ENCODE measurements at regions not wholly inside any gene's neighbourhood (a gene's known extent, or its start where the extent isn't known, plus 50 kb on each side); places are given as distances from the start of the nearest gene placed in this dataset.

GRCh38 chr3:176661432-176661964, 535.8 kb downstream of the TBL1XR1 start:
- Histone ChIP-seq H3K36me3 (ENCODE audit: control insufficient read depth, insufficient read depth, low read length) (no peaks in the 10 kb centered on the region), H3K4me3 (ENCODE audit: low read depth, low read length) (no peak overlapping the region), H3K27me3 (ENCODE audit: control insufficient read depth, insufficient read depth, low read length) (no peaks in the 10 kb centered on the region)
- DNase-seq (ENCODE audit: low read depth): no peak
- no peak for FAIRE-seq
- no peak for TF ChIP-seq CTCF (IDR thresholded peaks at IDR 0.05; ENCODE audit: insufficient read depth, low read length, severe bottlenecking)

GRCh38 chr3:176655404-176656094, 541.7 kb downstream of the TBL1XR1 start:
- Histone ChIP-seq H3K36me3 (ENCODE audit: control insufficient read depth, insufficient read depth, low read length) (no peaks in the 10 kb centered on the region), H3K27me3 (ENCODE audit: control insufficient read depth, insufficient read depth, low read length) (no peaks in the 10 kb centered on the region), H3K4me3 (ENCODE audit: low read depth, low read length) (no peak overlapping the region)
- peak; percentile 10 for DNase-seq (ENCODE audit: low read depth)
- FAIRE-seq: no peak
- no peak for TF ChIP-seq CTCF (IDR thresholded peaks at IDR 0.05; ENCODE audit: insufficient read depth, low read length, severe bottlenecking)

- no peaks in the 10 kb centered on the region for H3K36me3 ChIP-seq (ENCODE audit: control insufficient read depth, insufficient read depth, low read length)
- no peaks in the 10 kb centered on the region for H3K27me3 ChIP-seq (ENCODE audit: control insufficient read depth, insufficient read depth, low read length)
- FAIRE-seq: no peak
- TF ChIP-seq CTCF (IDR thresholded peaks at IDR 0.05; ENCODE audit: insufficient read depth, low read length, severe bottlenecking): no peak
- H3K4me3 ChIP-seq (ENCODE audit: low read depth, low read length): no peak overlapping the region
- no peak for DNase-seq (ENCODE audit: low read depth)
Observed at GRCh38 chr3:176651622-176652021, 545.7 kb downstream of the TBL1XR1 start.

- Histone ChIP-seq H3K36me3 (ENCODE audit: control insufficient read depth, insufficient read depth, low read length) (no peaks in the 10 kb centered on the region), H3K4me3 (ENCODE audit: low read depth, low read length) (no peak overlapping the region), H3K27me3 (ENCODE audit: control insufficient read depth, insufficient read depth, low read length) (no peaks in the 10 kb centered on the region)
- FAIRE-seq (no peak), DNase-seq (ENCODE audit: low read depth) (peak; percentile 90)
- TF ChIP-seq CTCF (IDR thresholded peaks at IDR 0.05; ENCODE audit: insufficient read depth, low read length, severe bottlenecking): no peak
Observed at GRCh38 chr3:176650478-176650877, 546.8 kb downstream of the TBL1XR1 start.

GRCh38 chr3:176647987-176648386, 549.3 kb downstream of the TBL1XR1 start:
- no peak for TF ChIP-seq CTCF (IDR thresholded peaks at IDR 0.05; ENCODE audit: insufficient read depth, low read length, severe bottlenecking)
- no peaks in the 10 kb centered on the region for H3K36me3 ChIP-seq (ENCODE audit: control insufficient read depth, insufficient read depth, low read length)
- H3K4me3 ChIP-seq (ENCODE audit: low read depth, low read length): no peak overlapping the region
- no peaks in the 10 kb centered on the region for H3K27me3 ChIP-seq (ENCODE audit: control insufficient read depth, insufficient read depth, low read length)
- FAIRE-seq: no peak
- no peak for DNase-seq (ENCODE audit: low read depth)

GRCh38 chr3:176633511-176633910, 563.8 kb downstream of the TBL1XR1 start:
- H3K27me3 ChIP-seq (ENCODE audit: control insufficient read depth, insufficient read depth, low read length): no peaks in the 10 kb centered on the region
- FAIRE-seq (no peak), DNase-seq (ENCODE audit: low read depth) (no peak)
- H3K4me3 ChIP-seq (ENCODE audit: low read depth, low read length): no peak overlapping the region
- no peak for TF ChIP-seq CTCF (IDR thresholded peaks at IDR 0.05; ENCODE audit: insufficient read depth, low read length, severe bottlenecking)
- no peaks in the 10 kb centered on the region for H3K36me3 ChIP-seq (ENCODE audit: control insufficient read depth, insufficient read depth, low read length)

Measured in bronchial epithelial cell (primary cell).